Activated CD4-positive, CD25-positive, alpha-beta regulatory T cell (primary cell): ENCODE measurements at regions not wholly inside any gene's neighbourhood (a gene's known extent, or its start where the extent isn't known, plus 50 kb on each side); places are given as distances from the start of the nearest gene placed in this dataset.

ENCODE experiments used
- DNase-seq, 4 experiments: peaks; one replicate each; lab custom pipeline; 2025; lab: John Stamatoyannopoulos, UW

DNA sequence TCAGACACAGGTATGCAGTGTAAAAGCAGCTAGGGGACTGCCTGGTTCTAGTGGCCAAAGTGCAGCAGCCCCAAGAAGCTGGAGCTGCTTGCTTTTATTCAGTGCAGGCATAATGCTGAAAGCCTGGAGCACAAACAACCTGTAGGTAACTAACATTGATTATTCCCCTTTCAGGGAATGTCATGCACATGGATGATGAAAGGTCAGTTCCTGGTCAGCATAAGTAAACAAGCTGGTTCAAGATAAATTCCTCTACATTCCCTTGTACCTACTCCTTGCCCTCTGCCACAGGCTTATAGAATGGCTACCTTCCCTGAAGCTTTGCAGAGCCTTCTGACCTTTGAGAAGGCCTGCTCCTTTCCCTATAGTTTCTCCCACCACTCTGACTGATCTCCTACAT lies 1318.5 kb upstream of the ADGRL3 start:
- DNase-seq, result no peak

DNA sequence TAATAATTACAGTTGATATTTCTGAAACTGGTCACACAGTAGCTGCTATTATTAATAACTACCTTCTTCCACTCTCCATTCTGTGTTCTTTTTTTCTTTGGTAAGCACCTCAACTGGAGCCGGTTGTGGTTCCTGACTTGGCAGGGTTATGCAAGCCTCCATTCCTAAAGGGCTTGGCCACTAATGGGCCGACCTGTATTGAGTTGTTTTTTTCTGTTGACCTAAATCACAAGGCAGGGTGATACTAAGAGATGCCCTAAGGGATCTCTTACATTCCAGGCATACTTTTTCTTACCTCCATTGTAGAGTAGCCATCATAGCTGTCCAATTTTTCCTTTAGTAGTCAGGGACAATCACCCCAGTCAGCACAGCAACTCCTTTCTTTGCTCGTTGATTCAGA lies 1295.8 kb upstream of the ADGRL3 start:
- no peak for DNase-seq

DNA sequence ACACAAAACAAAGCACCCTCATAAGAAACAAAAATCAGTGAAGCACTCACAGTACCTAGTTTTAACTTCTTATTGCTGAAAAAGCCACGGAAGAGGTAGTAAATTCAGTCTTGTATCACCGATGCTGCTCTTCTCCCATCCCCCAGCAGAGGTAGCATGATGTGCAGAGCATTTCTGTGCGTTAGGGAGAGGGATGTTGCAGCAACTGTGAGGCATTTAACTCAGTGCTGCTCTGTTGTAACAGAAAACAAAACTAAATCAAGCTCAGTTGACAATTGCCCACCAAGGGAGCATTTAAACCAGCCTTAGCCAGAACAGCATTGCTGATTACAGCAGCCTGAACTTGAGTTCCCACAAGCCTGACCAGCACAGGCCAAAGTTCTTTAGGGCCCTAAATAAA lies 1279.7 kb upstream of the ADGRL3 start:
- DNase-seq, result no peak

DNA sequence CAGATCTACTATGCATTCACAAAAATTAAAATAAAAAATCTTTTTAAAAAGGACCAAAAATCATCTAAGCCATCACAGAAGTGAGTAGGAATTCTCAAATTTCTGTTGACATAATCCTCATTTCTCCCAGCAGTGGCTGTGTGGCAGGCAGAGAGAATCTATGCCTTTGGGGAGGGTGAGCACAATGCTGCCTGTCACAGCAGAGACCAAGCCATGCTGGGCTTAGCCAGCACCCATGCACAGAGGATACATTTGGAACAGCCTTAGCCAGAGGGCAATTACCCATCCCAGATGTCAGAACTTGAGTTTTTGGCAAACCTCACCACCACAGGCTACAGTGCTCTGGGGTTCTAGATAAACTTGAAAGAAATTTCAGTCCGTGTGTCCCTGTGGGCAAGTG lies 1274.8 kb upstream of the ADGRL3 start:
- no peak for DNase-seq

DNA sequence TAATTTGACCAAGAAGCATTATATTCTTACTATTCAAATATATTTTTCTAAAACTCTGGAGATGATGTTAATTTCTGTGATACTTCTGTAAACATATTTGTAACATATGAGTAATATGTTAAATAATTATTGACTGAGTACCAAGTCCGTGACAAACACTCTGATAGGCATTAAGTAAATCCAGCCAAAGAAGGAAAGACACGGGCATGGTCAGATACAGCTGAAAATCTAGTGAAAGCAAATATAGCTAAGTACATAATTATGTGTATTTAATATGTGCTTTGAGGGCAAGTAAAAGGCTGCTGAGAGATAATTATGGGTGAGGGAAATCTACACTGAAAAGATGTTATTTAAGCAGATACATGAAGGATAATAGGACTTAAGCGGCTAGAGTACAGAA lies 1263.6 kb upstream of the ADGRL3 start:
- no peak for DNase-seq

DNA sequence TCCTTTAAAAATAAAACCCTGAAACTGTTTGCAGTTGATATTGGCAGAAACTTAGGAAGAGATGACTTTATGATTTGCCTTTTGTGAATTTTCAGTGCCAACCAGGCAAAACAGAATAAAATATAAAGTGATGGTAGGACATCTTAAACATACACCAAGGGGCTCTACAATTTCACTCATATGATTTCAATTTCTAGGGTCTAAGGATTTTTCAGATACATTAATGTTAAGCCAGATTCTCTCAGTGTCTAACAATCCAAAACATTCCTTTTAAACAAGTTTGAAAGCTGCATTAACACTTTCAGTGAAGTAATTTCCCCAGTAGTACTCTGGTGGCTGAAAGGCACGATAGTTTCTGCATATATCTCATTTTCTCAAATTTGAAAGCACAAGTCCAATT lies 1262.0 kb upstream of the ADGRL3 start:
- no peak for DNase-seq

DNA sequence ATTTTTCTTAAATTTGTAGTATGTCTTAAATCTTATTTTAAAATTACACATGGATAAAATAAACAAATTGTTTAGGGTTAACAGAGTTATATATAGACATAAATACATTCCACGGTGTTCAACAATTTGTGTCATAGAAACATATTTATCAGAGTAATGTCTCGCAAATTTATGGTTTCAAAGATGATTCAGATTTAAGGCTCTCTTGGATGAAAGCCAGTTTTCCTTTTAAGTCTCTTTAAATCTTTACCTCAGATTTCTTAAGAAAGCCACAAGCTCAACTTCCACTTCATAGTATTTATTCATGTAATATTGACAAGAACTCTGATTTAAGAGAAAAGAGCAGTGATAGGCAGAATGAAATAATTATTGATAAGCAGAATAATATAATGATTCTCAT lies 1254.8 kb upstream of the ADGRL3 start:
- no peak for DNase-seq

DNA sequence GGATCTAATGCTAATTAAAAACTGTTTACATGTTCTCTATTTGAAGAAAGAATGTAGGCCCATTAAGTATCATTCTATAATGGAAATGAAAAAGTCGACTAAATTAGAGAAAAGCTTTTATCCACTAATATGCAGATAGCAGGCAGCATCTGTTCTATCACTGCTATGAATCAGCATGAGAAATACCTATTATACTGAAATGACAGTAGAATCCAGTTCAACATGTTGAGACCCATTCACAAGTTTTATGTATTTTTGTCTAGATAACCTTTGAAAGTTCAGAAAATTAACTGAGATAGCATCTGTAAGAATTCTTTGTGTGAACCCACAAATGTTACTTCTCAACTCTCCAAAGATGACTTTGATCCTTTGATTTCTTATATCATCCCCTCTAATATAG lies 1254.4 kb upstream of the ADGRL3 start:
- DNase-seq, result no peak

DNA sequence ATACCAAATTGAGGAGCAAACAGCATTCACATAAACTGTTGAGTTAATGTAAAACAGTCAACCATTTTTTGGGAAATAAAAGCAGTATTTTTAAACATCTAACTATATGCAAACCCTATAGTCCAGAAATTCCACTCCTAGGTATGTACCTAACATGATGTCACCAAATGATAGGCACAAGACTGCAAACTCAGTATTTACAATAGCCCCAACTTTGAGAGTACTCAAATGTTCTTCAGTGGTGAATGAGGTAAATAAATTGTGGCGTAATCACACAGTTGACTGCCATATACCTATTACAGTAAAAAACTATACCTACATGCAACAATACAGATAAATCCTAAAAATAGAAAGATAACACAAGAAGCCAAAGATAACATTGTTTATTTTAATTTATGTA lies 1243.8 kb upstream of the ADGRL3 start:
- no peak for DNase-seq

DNA sequence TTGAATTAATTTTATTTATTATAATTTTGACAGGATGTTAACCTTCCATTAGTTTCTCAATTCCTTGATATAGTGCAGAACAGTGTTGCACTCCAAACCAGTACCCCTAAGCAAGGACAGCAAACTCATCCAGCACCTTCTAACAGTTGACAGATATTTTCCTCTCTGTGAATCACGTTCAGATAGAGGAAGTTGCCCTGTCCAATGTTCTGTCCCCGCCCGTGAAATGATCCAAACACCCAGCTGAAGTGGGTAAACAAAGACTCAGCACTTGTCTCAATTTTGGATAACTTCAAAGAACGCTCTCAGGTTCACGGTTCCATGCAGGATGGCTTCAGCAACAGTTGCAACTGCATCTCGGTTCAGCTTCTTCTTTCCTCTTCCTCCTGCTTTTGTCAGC lies 1240.0 kb upstream of the ADGRL3 start:
- no peak for DNase-seq

DNA sequence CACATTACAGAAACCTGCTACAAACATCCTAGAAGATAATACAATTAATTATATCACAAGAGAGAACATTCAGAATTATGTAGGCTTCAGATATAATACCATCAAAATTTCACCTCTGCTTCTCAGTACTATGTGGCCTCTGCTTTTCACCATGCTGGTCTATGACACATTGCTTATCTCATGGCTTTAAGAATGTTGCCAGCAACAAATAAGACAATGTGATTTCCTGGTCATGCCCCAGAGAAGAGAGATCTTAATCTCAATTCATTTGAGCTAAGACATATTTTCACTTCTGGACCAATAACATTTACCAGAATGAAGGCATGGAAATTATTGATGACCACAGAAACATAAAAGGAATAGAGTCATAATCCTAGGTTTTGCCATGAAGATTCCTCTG lies 1233.4 kb upstream of the ADGRL3 start:
- no peak for DNase-seq

DNA sequence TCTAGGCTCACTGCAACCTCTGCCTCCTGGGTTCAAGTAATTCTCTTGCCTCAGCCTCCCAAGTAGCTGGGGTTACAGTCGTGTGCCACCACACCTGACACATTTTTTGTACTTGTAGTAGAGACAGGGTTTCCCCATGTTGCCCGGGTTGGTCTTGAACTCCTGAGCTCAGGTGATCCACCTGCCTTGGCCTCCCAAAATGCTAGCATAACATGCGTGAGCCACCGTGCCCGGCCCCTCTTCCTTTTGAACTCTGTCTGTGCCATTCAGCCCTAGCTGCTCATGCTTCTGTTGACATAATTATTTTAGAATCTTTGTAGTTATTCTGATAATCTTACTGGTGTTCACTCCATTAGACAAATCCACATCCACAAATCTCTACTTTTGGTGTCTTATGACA lies 1231.3 kb upstream of the ADGRL3 start:
- no peak for DNase-seq

DNA sequence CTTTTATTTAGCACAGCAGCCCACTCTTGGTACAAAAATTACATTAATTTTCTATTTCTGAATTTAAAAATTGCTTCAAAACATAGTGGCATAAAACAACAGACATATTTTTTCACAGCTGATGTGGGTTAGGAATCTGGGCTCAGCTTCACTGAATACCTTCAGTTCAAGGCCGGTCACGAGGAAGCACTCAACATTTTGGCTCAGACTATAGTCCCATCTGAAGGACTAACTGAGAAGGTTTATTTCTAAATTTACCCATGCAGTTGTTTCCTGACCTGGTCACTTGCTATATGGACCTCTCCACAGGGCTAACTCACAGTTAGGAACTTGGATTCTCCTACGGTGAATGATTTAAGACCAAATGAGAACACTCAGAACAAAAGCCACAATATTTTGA lies 1230.2 kb upstream of the ADGRL3 start:
- DNase-seq, result no peak

DNA sequence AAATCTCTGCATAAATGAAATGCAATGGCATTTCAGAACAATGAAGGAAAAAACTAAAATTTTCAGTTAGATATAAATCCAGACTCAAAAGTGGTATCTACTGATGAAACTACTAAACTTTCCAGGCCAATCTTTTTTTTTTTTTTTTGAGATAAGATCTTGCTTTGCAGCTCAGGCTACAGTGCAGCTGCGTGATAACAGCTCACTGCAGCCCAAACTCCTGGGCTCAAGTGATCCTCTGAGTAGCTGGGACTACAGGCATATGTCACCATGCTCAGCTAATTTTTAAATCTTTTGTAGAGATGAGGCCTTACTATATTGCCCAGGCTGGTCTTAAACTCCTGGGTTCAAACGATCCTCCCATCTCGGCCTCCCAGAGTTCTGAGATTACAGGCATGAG lies 1228.2 kb upstream of the ADGRL3 start:
- no peak for DNase-seq

DNA sequence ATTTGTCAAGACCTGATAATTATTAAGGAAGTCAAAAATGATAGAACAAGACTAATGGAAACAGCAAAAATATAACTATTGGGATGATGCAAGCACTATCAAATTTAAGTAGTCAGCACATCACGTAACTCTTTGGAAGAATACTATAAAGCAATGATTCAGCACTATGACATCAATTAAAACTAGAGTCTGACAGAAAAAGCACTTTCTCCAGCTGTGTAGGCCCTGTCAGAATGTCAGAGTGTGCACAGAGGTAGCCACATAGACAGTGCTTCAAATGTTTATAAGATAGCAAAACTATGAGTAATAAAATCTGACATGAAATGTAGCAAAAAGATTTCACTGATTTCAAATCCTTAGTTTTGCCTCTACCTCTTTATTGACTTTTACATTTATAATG lies 1226.6 kb upstream of the ADGRL3 start:
- no peak for DNase-seq

DNA sequence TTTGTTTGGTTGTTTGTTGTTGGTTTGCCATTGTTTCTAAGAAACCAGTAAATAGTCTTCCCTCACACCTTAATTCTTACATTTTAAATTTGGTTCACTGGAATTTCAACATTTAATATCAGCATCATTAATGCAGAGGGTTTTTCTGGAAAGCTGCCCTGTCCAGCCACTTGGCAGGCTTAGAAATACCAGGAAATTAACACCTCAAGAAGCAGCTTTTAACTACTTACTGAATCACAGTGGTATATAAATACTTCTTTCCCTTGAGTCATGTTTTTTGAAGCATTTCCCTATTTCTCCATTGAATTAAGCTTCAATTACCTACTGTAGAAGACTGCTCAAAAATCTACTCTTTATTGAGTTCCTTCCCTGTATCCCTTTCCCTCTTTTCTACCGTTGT lies 1221.1 kb upstream of the ADGRL3 start:
- no peak for DNase-seq

DNA sequence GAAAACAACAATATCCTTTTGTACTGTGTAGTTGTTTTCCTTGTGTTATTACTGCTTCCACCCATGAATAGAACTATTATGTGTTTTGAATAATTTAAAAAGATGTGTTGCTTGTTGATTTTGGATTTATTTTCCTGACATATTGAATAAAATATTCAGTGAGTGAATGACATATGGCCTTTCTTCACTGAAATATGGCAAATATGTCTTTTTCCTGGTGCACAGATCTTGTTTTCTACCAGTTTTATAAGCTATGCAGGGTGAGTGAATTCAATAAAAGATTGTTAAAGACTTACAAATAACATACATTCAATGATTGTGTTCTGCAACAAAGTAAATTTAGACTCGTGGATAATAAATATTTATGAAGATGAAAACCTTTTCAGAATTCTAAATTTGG lies 1216.3 kb upstream of the ADGRL3 start:
- no peak for DNase-seq

DNA sequence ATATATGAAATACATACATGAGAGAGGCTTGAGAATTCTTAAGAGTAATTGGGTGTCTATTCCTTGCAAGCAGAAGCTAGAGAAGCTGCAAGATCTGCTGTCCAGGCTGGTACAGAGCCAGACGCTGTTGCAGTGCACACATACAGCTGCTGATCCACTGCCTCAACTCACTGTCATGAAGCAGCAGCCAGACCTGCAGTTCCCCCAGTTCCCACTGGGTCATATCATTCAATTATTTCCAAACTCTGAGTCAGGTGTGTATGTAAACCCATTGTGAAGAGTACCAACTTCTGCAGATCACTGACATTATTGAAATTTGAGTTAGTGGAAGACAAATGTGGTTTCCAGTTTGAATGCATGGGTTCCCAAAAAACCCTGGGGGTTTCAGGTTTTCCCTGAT lies 1212.8 kb upstream of the ADGRL3 start:
- no peak for DNase-seq

DNA sequence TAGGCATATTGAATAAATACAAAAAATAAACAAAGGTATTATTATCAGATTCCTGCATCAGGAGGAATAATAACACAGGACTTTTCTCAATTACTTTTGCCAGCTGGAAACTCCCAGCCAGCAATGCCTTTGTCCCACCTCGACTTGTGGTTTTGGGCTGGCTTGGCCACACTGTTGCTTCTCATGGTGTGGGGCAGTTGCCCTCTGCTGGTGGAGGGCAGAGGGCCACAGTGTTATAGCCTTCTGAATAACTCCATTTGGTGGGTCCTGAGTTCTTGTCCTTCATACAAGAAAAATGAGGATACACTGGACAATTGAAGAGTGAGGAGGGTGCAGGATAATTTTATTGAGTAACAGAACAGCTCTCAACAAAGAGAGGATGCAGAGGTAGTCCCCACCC lies 1206.0 kb upstream of the ADGRL3 start:
- no peak for DNase-seq

DNA sequence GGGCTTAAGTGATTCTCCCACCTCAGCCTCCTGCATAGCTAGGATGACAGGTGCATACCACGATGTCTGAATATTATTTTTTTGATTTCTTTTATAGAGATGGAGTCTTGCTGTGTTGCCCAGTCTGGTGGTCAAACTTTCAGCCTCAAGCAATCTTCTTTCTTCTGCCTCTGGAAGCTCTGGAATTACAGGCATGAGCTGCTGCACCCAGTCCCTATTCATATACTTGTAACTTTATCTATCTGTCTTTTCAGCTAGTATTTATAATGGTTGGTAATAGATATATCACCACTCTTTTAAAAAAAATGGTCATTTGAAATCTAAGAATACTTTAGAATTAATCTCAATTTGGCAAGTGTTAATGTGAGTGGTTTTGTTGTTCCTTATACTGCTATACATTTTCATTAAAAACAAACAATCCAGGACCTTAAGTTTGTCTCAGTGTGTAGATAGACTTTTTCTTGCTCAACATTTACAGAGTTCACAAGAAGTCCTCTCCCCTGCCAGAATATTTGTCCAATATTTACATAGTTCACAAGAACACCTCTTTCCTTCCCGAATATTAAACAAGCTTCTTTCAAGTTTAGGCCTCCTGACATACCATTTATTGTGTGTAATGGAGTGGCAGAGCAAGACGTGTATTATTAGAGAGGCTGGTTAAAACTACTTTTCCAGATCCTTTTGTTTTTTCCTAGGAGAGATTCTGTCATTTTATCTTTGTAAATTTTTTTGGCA lies 1197.4 kb upstream of the ADGRL3 start:
- no peak for DNase-seq

DNA sequence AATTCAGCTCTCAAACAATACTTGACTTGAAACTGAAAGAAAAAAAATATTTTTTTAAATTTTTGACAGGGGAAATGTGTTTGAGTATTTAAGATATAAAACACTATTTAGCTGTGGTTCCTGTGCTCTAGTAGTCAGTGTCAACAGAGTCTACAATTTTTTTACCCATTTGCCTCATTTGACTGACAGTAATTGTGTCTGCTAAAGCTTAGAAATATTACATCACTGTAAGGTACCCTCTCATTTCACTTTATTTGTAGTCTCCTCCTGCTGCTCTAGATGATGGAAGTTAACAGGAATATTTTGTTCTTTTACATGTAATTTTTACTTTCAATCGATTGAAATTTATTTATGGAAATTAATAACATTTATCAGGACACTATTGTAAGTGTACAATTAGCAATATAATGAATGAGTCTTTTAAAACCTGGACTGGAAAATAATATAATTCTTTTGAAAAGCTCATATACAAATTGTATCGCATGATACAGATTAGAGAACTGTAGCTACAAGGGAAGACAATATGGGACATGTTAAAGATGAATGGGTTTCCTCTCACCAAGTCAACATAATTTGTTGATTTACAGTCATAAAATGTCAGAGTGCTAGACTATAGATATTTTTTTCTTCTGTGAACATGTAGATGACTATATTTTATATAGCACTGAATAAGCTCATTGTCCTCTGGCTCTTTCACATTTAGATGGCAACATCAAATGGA lies 1186.5 kb upstream of the ADGRL3 start:
- DNase-seq, result no peak

DNA sequence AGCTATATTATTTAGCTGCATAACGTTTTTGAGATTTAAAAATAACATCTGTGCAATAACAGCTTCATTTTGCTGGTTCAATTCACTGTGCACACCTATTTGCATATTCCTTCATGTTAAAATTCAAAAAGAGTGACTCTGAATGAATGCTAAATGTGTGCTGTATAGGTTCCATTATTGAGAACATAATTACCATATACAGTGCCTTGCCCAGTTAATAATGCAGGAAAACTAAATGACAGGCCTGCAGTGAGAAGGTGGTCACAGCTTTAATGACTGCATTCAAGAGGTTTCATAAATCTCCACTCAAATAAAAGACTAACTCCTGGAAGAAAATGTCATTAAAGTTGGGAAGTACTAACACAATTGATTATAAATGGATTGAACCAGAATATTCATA lies 1183.2 kb upstream of the ADGRL3 start:
- DNase-seq, result no peak

DNA sequence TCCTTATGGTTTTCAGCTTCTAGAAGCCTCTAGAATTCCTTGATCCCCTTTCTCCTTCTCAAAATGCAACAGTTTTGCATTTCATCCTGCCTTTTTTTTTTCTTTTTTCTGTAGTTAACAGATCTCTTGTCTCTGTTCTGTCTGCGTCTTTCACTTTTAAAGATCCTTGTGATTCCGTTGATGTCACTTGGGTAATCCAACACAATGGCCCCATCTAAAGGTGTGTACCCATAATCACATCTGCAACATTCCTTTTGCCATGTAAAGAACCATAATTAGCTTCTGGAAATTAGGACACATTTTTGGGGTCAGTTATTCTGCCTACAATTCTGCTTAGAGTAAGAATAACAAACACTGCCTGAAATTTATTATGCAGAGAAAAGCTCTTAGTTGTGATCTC lies 1180.9 kb upstream of the ADGRL3 start:
- no peak for DNase-seq

DNA sequence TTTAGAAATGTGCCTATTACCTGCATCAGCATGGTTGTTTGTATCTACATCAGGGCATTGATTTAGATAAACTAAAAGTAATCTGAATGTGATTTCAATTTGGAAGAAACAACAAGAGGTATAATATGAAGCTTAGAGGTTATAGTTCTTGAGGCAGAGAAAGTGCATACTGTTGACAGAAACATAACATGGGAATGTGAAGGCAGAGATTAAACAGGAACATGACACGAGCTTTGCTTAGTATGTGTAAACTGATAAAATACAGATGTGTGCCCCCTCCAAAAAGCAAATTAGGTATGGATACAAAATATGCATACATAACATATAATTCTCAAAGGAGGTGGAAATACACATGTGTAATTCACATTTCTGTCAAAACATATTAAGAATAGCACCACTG lies 1180.2 kb upstream of the ADGRL3 start:
- DNase-seq, result no peak
